ENCODE measurements at regions not wholly inside any gene's neighbourhood (a gene's known extent, or its start where the extent isn't known, plus 50 kb on each side); places are given as distances from the start of the nearest gene placed in this dataset.

GRCh38 chr18:78765142-78765541 lies 214.5 kb upstream of the SALL3 start:
- FAIRE-seq: no peak
- DNase-seq (ENCODE audit: insufficient read length): no peak
- no peak for TF ChIP-seq TAF1 (IDR thresholded peaks at IDR 0.05; ENCODE audit: borderline replicate concordance, low read depth, low read length)
- no peak for TF ChIP-seq POLR2A (IDR thresholded peaks at IDR 0.05; ENCODE audit: low read depth, low read length)
- no peak for TF ChIP-seq POLR2AphosphoS5 (IDR thresholded peaks at IDR 0.05; ENCODE audit: low read depth, low read length)

- DNase-seq (ENCODE audit: insufficient read length) (no peak), FAIRE-seq (no peak)
- TF ChIP-seq TAF1 (IDR thresholded peaks at IDR 0.05; ENCODE audit: borderline replicate concordance, low read depth, low read length) (no peak), POLR2AphosphoS5 (IDR thresholded peaks at IDR 0.05; ENCODE audit: low read depth, low read length) (no peak), POLR2A (IDR thresholded peaks at IDR 0.05; ENCODE audit: low read depth, low read length) (no peak)
Observed at GRCh38 chr18:78765637-78766281, 213.9 kb upstream of the SALL3 start.

GRCh38 chr18:78766651-78767533 lies 212.7 kb upstream of the SALL3 start:
- TF ChIP-seq TAF1 (IDR thresholded peaks at IDR 0.05; ENCODE audit: borderline replicate concordance, low read depth, low read length): no peak
- no peak for TF ChIP-seq POLR2A (IDR thresholded peaks at IDR 0.05; ENCODE audit: low read depth, low read length)
- TF ChIP-seq POLR2AphosphoS5 (IDR thresholded peaks at IDR 0.05; ENCODE audit: low read depth, low read length): no peak
- DNase-seq (ENCODE audit: insufficient read length): no peak
- FAIRE-seq: no peak

DNA sequence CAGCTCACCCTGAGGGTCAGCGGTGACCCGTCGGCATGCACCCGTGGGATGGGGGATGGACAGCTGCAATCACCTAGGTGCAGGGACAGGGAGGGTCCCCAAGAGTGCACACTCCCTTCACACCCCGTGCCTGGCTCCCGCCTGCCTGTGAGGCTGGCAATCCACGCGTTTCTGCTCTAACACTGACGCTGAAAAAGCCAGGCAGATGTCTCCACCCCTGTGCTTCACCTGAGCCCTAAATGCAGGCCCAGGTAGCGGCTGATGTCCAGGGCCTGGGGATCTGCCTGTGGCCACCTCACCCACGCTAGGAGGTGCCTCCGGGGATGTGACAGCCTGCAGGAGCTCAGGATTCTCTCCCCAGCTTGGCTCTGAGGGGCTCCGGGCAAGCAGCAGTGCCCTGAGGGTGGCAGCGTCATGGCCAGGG lies 212.0 kb upstream of the SALL3 start:
- FAIRE-seq: no peak
- TF ChIP-seq TAF1 (IDR thresholded peaks at IDR 0.05; ENCODE audit: borderline replicate concordance, low read depth, low read length) (no peak), POLR2AphosphoS5 (IDR thresholded peaks at IDR 0.05; ENCODE audit: low read depth, low read length) (no peak), POLR2A (IDR thresholded peaks at IDR 0.05; ENCODE audit: low read depth, low read length) (no peak)

DNA sequence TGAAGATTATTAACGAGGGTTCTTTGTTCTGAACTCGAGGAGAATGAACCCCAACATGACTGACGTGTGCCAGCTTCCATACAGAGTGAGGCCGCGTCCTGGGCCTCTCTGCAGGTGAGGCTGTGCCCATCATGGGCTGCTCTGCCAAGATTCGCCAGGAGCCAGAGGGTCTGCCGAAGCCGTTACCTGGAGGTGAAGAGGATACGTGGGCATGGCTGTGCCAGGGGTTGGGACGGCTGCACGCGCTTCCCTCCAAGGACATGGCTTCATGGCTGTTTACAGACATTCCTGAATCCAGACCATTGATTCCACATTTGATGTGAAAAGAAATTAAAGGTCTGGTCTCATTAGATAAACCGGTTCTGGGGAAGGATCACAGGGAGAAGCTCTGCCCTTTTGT lies 211.4 kb upstream of the SALL3 start:
- TF ChIP-seq TAF1 (IDR thresholded peaks at IDR 0.05; ENCODE audit: borderline replicate concordance, low read depth, low read length) (no peak), POLR2AphosphoS5 (IDR thresholded peaks at IDR 0.05; ENCODE audit: low read depth, low read length) (no peak), POLR2A (IDR thresholded peaks at IDR 0.05; ENCODE audit: low read depth, low read length) (no peak)
- DNase-seq (ENCODE audit: insufficient read length) (no peak), FAIRE-seq (no peak)

More for the DNA sequence above, 212.0 kb upstream of the SALL3 start:
- DNase-seq (ENCODE audit: insufficient read length): no peak

DNA sequence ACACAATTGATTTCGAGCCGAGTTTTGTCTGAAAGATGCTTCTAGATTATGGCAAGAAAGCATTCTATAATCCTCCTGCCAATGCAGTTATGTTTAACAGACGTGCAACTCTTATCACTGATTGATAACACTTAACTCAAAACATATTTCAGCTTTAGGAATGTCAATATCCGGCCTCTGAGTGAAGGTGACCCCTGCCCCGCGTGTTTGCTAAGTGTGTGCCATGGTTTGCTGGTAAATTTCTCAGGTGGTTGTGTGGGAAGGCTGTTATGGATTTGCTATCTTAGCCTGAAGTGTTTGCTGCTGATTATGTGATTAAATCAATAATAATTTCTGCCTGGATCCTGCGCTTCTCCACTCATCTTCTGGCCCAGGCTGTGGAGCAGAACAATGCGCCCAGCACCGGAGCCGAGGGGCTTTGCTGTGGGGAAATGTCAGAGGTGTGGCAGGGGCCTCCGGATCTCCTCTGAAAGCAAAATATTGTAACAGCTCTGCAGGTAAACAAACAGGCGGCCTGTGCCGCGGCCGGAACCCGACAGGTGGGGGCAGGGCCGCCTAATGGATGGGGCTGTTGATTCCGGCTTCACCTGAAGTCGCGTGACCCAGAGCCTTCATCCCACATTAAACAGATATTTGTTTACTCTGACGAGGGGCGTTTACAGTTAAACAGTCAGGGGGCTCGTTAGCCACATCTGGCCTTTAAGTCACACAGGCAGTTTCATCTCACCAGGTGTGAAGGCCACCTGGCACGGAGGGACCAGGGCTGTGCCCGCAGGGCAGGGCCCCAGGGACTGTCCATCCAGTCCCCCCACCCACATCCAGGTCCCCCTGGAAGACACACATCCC lies 210.7 kb upstream of the SALL3 start:
- FAIRE-seq (no peak), DNase-seq (ENCODE audit: insufficient read length) (no peak)
- TF ChIP-seq POLR2A (IDR thresholded peaks at IDR 0.05; ENCODE audit: low read depth, low read length): no peak
- TF ChIP-seq POLR2AphosphoS5 (IDR thresholded peaks at IDR 0.05; ENCODE audit: low read depth, low read length): no peak
- TF ChIP-seq TAF1 (IDR thresholded peaks at IDR 0.05; ENCODE audit: borderline replicate concordance, low read depth, low read length): no peak

DNA sequence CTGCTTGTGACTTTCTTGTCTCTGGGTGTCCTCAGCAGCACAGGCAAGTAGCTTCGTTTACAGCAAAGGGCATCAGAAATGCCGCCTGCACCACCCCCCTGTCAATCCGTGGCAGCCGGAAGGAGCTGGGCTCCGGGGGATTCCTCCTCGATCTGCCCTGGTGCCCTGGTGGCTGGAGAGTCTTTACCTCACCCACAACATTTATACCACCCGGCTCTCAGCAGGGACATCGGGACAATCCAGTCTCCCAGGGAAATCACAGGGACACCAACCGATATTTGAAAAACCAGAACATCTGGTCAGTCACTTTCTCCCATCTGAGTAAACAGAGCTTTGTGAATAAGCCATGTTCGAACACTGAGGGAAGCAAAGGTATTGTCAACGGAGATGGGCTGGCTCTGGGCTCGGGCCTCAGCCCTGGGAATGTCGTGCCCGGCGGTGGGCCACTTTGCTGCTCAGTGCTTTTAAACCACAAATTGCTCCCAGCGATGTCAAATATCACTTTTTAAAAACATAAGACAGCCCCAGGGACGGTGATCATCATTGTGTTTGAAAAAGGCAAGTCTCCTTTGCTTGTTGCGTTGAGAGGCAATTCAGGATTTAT lies 210.0 kb upstream of the SALL3 start:
- no peak for DNase-seq (ENCODE audit: insufficient read length)
- TF ChIP-seq POLR2A (IDR thresholded peaks at IDR 0.05; ENCODE audit: low read depth, low read length) (no peak), POLR2AphosphoS5 (IDR thresholded peaks at IDR 0.05; ENCODE audit: low read depth, low read length) (no peak)
- FAIRE-seq: no peak

DNA sequence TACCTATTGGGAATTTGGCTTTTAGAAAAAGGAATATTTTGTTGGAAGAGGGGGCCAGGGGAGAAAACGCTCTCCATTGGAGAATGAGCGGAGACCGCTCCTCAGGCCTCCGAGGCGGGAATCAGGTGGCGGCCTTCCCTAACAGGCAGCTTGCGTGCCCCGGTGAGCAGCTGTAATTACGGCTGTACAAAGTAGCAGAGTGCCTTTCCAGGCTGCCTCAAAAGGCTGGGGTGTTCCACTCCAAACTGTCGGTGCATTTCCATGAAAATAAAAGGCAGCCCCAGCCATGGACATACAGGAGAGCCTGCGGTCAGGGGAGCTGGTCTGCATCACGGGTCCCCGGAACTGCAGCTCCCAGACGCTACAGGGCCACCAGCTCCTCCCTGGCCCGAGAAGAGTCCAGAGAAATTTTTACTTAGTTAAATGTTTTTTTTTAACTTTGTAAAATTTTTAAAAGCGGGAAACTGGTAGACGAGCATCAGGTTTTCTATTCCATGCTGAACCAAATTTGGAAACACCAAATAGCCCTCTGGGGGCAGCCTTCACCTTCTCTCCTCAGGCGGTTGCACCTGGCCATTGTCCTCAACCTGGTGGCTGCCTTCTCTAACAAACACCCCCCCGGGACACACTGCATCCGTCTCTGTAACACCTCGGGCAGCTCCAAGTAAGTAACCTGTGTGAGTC lies 209.3 kb upstream of the SALL3 start:
- no peak for TF ChIP-seq TAF1 (IDR thresholded peaks at IDR 0.05; ENCODE audit: borderline replicate concordance, low read depth, low read length)
- no peak for TF ChIP-seq POLR2A (IDR thresholded peaks at IDR 0.05; ENCODE audit: low read depth, low read length)
- TF ChIP-seq POLR2AphosphoS5 (IDR thresholded peaks at IDR 0.05; ENCODE audit: low read depth, low read length): no peak
- no peak for FAIRE-seq
- DNase-seq (ENCODE audit: insufficient read length): no peak

- FAIRE-seq (no peak), DNase-seq (ENCODE audit: insufficient read length) (no peak)
- TF ChIP-seq POLR2A (IDR thresholded peaks at IDR 0.05; ENCODE audit: low read depth, low read length) (no peak), TAF1 (IDR thresholded peaks at IDR 0.05; ENCODE audit: borderline replicate concordance, low read depth, low read length) (no peak), POLR2AphosphoS5 (IDR thresholded peaks at IDR 0.05; ENCODE audit: low read depth, low read length) (no peak)
Observed at GRCh38 chr18:78770823-78771139, 208.8 kb upstream of the SALL3 start.

- FAIRE-seq (no peak), DNase-seq (ENCODE audit: insufficient read length) (no peak)
- no peak for TF ChIP-seq TAF1 (IDR thresholded peaks at IDR 0.05; ENCODE audit: borderline replicate concordance, low read depth, low read length)
- TF ChIP-seq POLR2AphosphoS5 (IDR thresholded peaks at IDR 0.05; ENCODE audit: low read depth, low read length): no peak
- no peak for TF ChIP-seq POLR2A (IDR thresholded peaks at IDR 0.05; ENCODE audit: low read depth, low read length)
Observed at GRCh38 chr18:78771496-78772359, 207.9 kb upstream of the SALL3 start.

All from GM12892 (cell line).